H9 (cell line): ENCODE measurements at regions not wholly inside any gene's neighbourhood (a gene's known extent, or its start where the extent isn't known, plus 50 kb on each side); places are given as distances from the start of the nearest gene placed in this dataset.

Experiments
- DNase-seq: peaks from one replicate; pipeline ENCODE4 v3.0.0-alpha.2; 2017
- H2AFZ ChIP-seq: one replicate; pipeline ENCODE4 v1.6.1; 2013; ENCODE audit warnings: mild to moderate bottlenecking, low read length, control low read depth, moderate library complexity
- H2AK5ac ChIP-seq: 2 replicates; pipeline ENCODE4 v1.6.1; 2013; ENCODE audit warnings: low read length, control low read depth, mixed read lengths; ENCODE audit not compliant: insufficient read length
- H2BK120ac ChIP-seq: one replicate; pipeline ENCODE4 v1.6.1; 2013; ENCODE audit warnings: low read depth, mild to moderate bottlenecking, low read length, control low read depth, inconsistent platforms; ENCODE audit not compliant: poor library complexity, severe bottlenecking
- H2BK12ac ChIP-seq: 2 replicates; pipeline ENCODE4 v1.6.1; 2013; ENCODE audit warnings: low read length, control low read depth, mixed read lengths, low read depth; ENCODE audit not compliant: insufficient read length
- H2BK15ac ChIP-seq: 2 replicates; pipeline ENCODE4 v1.6.1; 2013; ENCODE audit warnings: low read depth, low read length, control low read depth
- H2BK20ac ChIP-seq: one replicate; pipeline ENCODE4 v1.6.1; 2013; ENCODE audit warnings: low read depth, mild to moderate bottlenecking, low read length, control low read depth, inconsistent platforms; ENCODE audit not compliant: poor library complexity, severe bottlenecking
- H2BK5ac ChIP-seq: 2 replicates; pipeline ENCODE4 v1.6.1; 2013; ENCODE audit warnings: low read length, control low read depth, mixed read lengths; ENCODE audit not compliant: insufficient read length
- H3K14ac ChIP-seq: 2 replicates; pipeline ENCODE4 v1.6.1; 2013; ENCODE audit warnings: low read length, control low read depth; ENCODE audit not compliant: insufficient read depth
- H3K18ac ChIP-seq: 2 replicates; pipeline ENCODE4 v1.6.1; 2013; ENCODE audit warnings: low read depth, mild to moderate bottlenecking, mixed read lengths, low read length, control low read depth; ENCODE audit not compliant: insufficient read length
- H3K23ac ChIP-seq: 2 replicates; pipeline ENCODE4 v1.6.1; 2013; ENCODE audit warnings: low read length, control low read depth, mixed read lengths, low read depth; ENCODE audit not compliant: insufficient read length
- H3K23me2 ChIP-seq: 2 replicates; pipeline ENCODE4 v1.6.1; 2013; ENCODE audit warnings: low read depth, mild to moderate bottlenecking, mixed read lengths, low read length, control low read depth; ENCODE audit not compliant: insufficient read length, poor library complexity, severe bottlenecking
- H3K27ac ChIP-seq: 2 replicates; pipeline ENCODE4 v1.5.1; 2013; ENCODE audit warnings: low read length, control low read depth, mixed read lengths, low read depth; ENCODE audit not compliant: insufficient read length
- H3K27me3 ChIP-seq: 2 replicates; pipeline ENCODE4 v1.6.1; 2013; ENCODE audit warnings: low read length, control low read depth, inconsistent platforms; ENCODE audit not compliant: insufficient read depth
- H3K4ac ChIP-seq: 2 replicates; pipeline ENCODE4 v1.6.1; 2013; ENCODE audit warnings: low read depth, mild to moderate bottlenecking, control low read depth, inconsistent platforms, low read length, moderate library complexity
- H3K4me1 ChIP-seq: 2 replicates; pipeline ENCODE4 v1.6.1; 2013; ENCODE audit warnings: low read length, control low read depth, inconsistent platforms; ENCODE audit not compliant: insufficient read depth
- H3K4me2 ChIP-seq: 2 replicates; pipeline ENCODE4 v1.6.1; 2013; ENCODE audit warnings: low read length, control low read depth, mixed read lengths; ENCODE audit not compliant: insufficient read length, insufficient read depth
- H3K56ac ChIP-seq: 2 replicates; pipeline ENCODE4 v1.6.1; 2013; ENCODE audit warnings: low read depth, mild to moderate bottlenecking, mixed read lengths, low read length, control low read depth; ENCODE audit not compliant: insufficient read length
- H3K79me1 ChIP-seq: 2 replicates; pipeline ENCODE4 v1.6.1; 2013; ENCODE audit warnings: low read depth, mild to moderate bottlenecking, moderate library complexity, low read length, control low read depth, inconsistent platforms; ENCODE audit not compliant: insufficient read depth, poor library complexity, severe bottlenecking
- H3K79me2 ChIP-seq: 2 replicates; pipeline ENCODE4 v1.6.1; 2013; ENCODE audit warnings: low read length, control low read depth, inconsistent platforms; ENCODE audit not compliant: insufficient read depth
- H3K9ac ChIP-seq: 2 replicates; pipeline ENCODE4 v1.6.1; 2013; ENCODE audit warnings: low read length, control low read depth, mixed read lengths; ENCODE audit not compliant: insufficient read length; ENCODE audit errors: extremely low read depth
- H3K9me3 ChIP-seq: one replicate; pipeline ENCODE4 v1.6.1; 2013; ENCODE audit warnings: low read depth, low read length, inconsistent platforms; ENCODE audit not compliant: control insufficient read depth
- H3T11ph ChIP-seq: one replicate; pipeline ENCODE4 v1.6.1; 2013; ENCODE audit warnings: mild to moderate bottlenecking, low read length, control low read depth, inconsistent platforms
- H4K20me1 ChIP-seq: one replicate; pipeline ENCODE4 v1.6.1; 2013; ENCODE audit not compliant: control insufficient read depth, insufficient read length, insufficient read depth
- H4K5ac ChIP-seq: 2 replicates; pipeline ENCODE4 v1.6.1; 2013; ENCODE audit warnings: low read depth, mild to moderate bottlenecking, mixed read lengths, low read length, control low read depth; ENCODE audit not compliant: insufficient read length
- H4K8ac ChIP-seq: replicated peaks from 2 replicates; pipeline ENCODE4 v1.6.1; 2013; ENCODE audit warnings: low read length, control low read depth, mixed read lengths, low read depth; ENCODE audit not compliant: insufficient read length
- H4K91ac ChIP-seq: 2 replicates; pipeline ENCODE4 v1.6.1; 2013; ENCODE audit warnings: low read depth, mild to moderate bottlenecking, moderate library complexity, mixed read lengths, low read length, control low read depth; ENCODE audit not compliant: insufficient read length
- H3K27ac Mint-ChIP-seq, 3 experiments: 2 replicates in 2 of 3; 3 replicates in 1 of 3; pipeline ENCODE4 v1.8.0; 2020 to 2021; ENCODE audit warnings: mixed read lengths in 3 of 3, mild to moderate bottlenecking in 1 of 3, moderate library complexity in 1 of 3
- H3K27me3 Mint-ChIP-seq: 2 replicates; pipeline ENCODE4 v1.8.0; 2021; ENCODE audit warnings: low read depth, mild to moderate bottlenecking, moderate library complexity, mixed read lengths
- H3K36me3 Mint-ChIP-seq, 3 experiments: 2 replicates in 2 of 3; 3 replicates in 1 of 3; pipeline ENCODE4 v1.8.0; 2020 to 2021; ENCODE audit warnings: low read depth in 3 of 3, mixed read lengths in 3 of 3; ENCODE audit not compliant: insufficient read depth in 1 of 3
- H3K4me1 Mint-ChIP-seq, 2 experiments: 2 replicates each; pipeline ENCODE4 v1.8.0; 2020; ENCODE audit warnings: mixed read lengths in 2 of 2
- H3K4me3 Mint-ChIP-seq, 2 experiments: 2 replicates in 1 of 2; 3 replicates in 1 of 2; pipeline ENCODE4 v1.8.0; 2020 to 2021; ENCODE audit warnings: mild to moderate bottlenecking in 2 of 2, mixed read lengths in 2 of 2, moderate library complexity in 1 of 2
- H3K9me3 Mint-ChIP-seq, 2 experiments: 2 replicates in 1 of 2; 3 replicates in 1 of 2; pipeline ENCODE4 v1.8.0; 2020; ENCODE audit warnings: mild to moderate bottlenecking in 2 of 2, mixed read lengths in 2 of 2, moderate library complexity in 1 of 2
- WGBS: extraction: QIAGEN DNeasy Blood & Tissue Kit; methylation state at CpG from one replicate; pipeline ENCODE4 v1.1.7; 2013; ENCODE audit warnings: missing lambda C conversion rate, low lambda C conversion rate, mixed read lengths; ENCODE audit not compliant: insufficient read length; ENCODE audit errors: extremely low coverage; 5-methylcytosine and 5-hydroxymethylcytosine counted together
- TF ChIP-seq, protein P1 (sequence below): fragments of 200-600 bp; sonication (generic); conservative IDR thresholded peaks from 3 replicates; pipeline ENCODE4 v1.8.0; 2021; ENCODE audit warnings: antibody characterized with exemption, mild to moderate bottlenecking

DNA sequence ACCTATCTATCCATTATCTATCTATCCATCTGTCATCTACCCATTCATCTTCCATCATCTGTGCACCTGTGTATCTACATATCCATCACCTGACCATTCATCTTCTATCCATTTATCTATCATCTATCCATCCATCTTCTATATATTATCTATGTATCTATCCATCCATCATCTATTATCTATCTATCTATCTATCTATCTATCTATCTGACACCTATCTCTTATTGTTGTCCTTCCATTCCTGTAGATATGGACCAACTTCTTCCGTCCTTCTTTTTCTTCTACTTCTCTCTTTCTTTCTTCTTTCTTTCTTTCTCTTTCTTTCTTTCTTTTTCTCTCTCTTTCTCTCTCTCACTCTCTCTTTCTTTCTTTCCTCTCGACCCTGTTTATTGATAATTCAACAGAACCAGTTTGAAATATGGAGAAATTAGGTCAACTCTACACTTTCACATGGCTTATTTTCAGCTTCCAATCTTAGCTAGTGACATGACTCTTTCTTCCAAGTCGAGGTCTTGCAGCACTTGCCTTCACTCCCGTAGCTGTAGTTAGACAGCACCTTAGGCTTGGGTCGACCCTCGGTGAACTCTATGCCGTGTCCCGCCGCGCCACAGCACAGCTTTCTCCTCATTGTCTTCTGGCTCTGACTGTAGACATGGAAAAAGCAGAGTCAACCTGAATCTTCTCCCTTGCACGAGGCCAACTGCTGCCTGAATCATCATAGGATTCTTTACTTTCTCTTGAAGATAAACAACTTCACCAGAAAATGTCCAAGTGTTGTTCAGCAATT lies 110.4 kb upstream of the EXOC2 start:
- Histone ChIP-seq H4K91ac (no peak overlapping the region), H3K27ac (no peak overlapping the region), H3K9me3 (no peaks in the 10 kb centered on the region), H2BK120ac (no peak overlapping the region), H3K27me3 (no peaks in the 10 kb centered on the region), H2BK20ac (no peak overlapping the region), H4K20me1 (no peaks in the 10 kb centered on the region), H3K4me2 (no peak overlapping the region), H2BK12ac (no peak overlapping the region), H3K9ac (no peak overlapping the region), H3K79me2 (no peaks in the 10 kb centered on the region), H2BK5ac (no peak overlapping the region), H3T11ph (no peak overlapping the region), H3K18ac (no peak overlapping the region), H2BK15ac (no peak overlapping the region), H3K23ac (no peak overlapping the region), H2AFZ (no peak overlapping the region), H4K8ac (no peak overlapping the region), H3K14ac (no peak overlapping the region), H2AK5ac (no peak overlapping the region), H3K4ac (no peak overlapping the region), H3K23me2 (no peaks in the 10 kb centered on the region), H3K79me1 (no peaks in the 10 kb centered on the region), H4K5ac (no peak overlapping the region), H3K56ac (no peak overlapping the region), H3K4me1 (no peaks in the 10 kb centered on the region; the same call in 1 of the 2 replicates)
- H3K9me3 Mint-ChIP-seq, result peaks cover 0 to 3% of the 10 kb centered on the region in 2 experiments; a peak in 1 of 5 replicates
- no peak for DNase-seq
- peaks cover 7 to 8% of the 10 kb centered on the region in 2 experiments for H3K4me1 Mint-ChIP-seq
- H3K27ac Mint-ChIP-seq, result no peak overlapping the region
- no peak overlapping the region for H3K4me3 Mint-ChIP-seq
- TF ChIP-seq, protein P1, sequence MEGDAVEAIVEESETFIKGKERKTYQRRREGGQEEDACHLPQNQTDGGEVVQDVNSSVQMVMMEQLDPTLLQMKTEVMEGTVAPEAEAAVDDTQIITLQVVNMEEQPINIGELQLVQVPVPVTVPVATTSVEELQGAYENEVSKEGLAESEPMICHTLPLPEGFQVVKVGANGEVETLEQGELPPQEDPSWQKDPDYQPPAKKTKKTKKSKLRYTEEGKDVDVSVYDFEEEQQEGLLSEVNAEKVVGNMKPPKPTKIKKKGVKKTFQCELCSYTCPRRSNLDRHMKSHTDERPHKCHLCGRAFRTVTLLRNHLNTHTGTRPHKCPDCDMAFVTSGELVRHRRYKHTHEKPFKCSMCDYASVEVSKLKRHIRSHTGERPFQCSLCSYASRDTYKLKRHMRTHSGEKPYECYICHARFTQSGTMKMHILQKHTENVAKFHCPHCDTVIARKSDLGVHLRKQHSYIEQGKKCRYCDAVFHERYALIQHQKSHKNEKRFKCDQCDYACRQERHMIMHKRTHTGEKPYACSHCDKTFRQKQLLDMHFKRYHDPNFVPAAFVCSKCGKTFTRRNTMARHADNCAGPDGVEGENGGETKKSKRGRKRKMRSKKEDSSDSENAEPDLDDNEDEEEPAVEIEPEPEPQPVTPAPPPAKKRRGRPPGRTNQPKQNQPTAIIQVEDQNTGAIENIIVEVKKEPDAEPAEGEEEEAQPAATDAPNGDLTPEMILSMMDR, result no peak
- no peaks in the 10 kb centered on the region for H3K36me3 Mint-ChIP-seq
- H3K27me3 Mint-ChIP-seq, result no peaks in the 10 kb centered on the region
- 100% methylated on average over 1 of the region's 11 CpGs for WGBS
